ENCODE measurements at regions not wholly inside any gene's neighbourhood (a gene's known extent, or its start where the extent isn't known, plus 50 kb on each side); places are given as distances from the start of the nearest gene placed in this dataset.

- no peak overlapping the region for H3K27ac ChIP-seq (ENCODE audit: low read length)
- no peaks in the 10 kb centered on the region for H3K27me3 ChIP-seq (ENCODE audit: insufficient read depth, low read depth, low read length)
- no peaks in the 10 kb centered on the region for H3F3A ChIP-seq (ENCODE audit: insufficient read depth, low read length, poor library complexity, severe bottlenecking)
- no peak overlapping the region for H3K4me2 ChIP-seq (ENCODE audit: low read length)
- H3K9me3 ChIP-seq (ENCODE audit: low read length) = no peaks in the 10 kb centered on the region
- no peak overlapping the region for H2AFZ ChIP-seq (ENCODE audit: low read depth, low read length)
- TF ChIP-seq SMC3 (conservative IDR thresholded peaks at IDR 0.05; ENCODE audit: poor library complexity) = no peak
- TF ChIP-seq MXI1 (conservative IDR thresholded peaks at IDR 0.05; ENCODE audit: poor library complexity, severe bottlenecking) = no peak
- TF ChIP-seq CTCF (IDR thresholded peaks at IDR 0.05; ENCODE audit: poor library complexity, severe bottlenecking) = no peak
- TF ChIP-seq EZH2 (IDR thresholded peaks at IDR 0.05; ENCODE audit: borderline replicate concordance, insufficient read depth, low read length, poor library complexity, severe bottlenecking) = no peak
- no peak for TF ChIP-seq REST (IDR thresholded peaks at IDR 0.05; ENCODE audit: borderline replicate concordance)
- peaks cover 6% of the 10 kb centered on the region for H3K36me3 ChIP-seq (ENCODE audit: insufficient read depth, low read length)
- H4K20me1 ChIP-seq (ENCODE audit: insufficient read depth) = peaks cover 26% of the 10 kb centered on the region
- no peak overlapping the region for H3K4me3 ChIP-seq (ENCODE audit: low read length)
- peaks cover 99% of the 10 kb centered on the region for H3K79me2 ChIP-seq (replicated peaks; ENCODE audit: insufficient read depth, low read length)
- no peaks in the 10 kb centered on the region for H3K9me2 ChIP-seq (ENCODE audit: insufficient read depth, low read length)
- no peak overlapping the region for H3K9ac ChIP-seq (ENCODE audit: low read length)
Observed at GRCh38 chr1:201745023-201745422, 83.9 kb upstream of the IPO9 start.

GRCh38 chr1:201746156-201746555 is 82.8 kb upstream of the IPO9 start:
- Histone ChIP-seq H4K20me1 (ENCODE audit: insufficient read depth) (peaks cover 28% of the 10 kb centered on the region), H3K27ac (ENCODE audit: low read length) (no peak overlapping the region), H3K9me3 (ENCODE audit: low read length) (no peaks in the 10 kb centered on the region), H2AFZ (ENCODE audit: low read depth, low read length) (no peak overlapping the region), H3K4me3 (ENCODE audit: low read length) (no peak overlapping the region), H3K9me2 (ENCODE audit: insufficient read depth, low read length) (no peaks in the 10 kb centered on the region), H3F3A (ENCODE audit: insufficient read depth, low read length, poor library complexity, severe bottlenecking) (no peaks in the 10 kb centered on the region), H3K9ac (ENCODE audit: low read length) (no peak overlapping the region), H3K36me3 (ENCODE audit: insufficient read depth, low read length) (peaks cover 6% of the 10 kb centered on the region), H3K79me2 (replicated peaks; ENCODE audit: insufficient read depth, low read length) (peaks cover 99% of the 10 kb centered on the region), H3K4me2 (ENCODE audit: low read length) (no peak overlapping the region), H3K27me3 (ENCODE audit: insufficient read depth, low read depth, low read length) (no peaks in the 10 kb centered on the region)
- no peak for TF ChIP-seq EP300 (conservative IDR thresholded peaks at IDR 0.05; ENCODE audit: poor library complexity, severe bottlenecking)
- no peak for TF ChIP-seq TAF1 (IDR thresholded peaks at IDR 0.05; ENCODE audit: low read depth)
- TF ChIP-seq EZH2 (IDR thresholded peaks at IDR 0.05; ENCODE audit: borderline replicate concordance, insufficient read depth, low read length, poor library complexity, severe bottlenecking) = no peak
- no peak for TF ChIP-seq REST (IDR thresholded peaks at IDR 0.05; ENCODE audit: borderline replicate concordance)
- no peak for TF ChIP-seq POLR2AphosphoS5 (IDR thresholded peaks at IDR 0.05)
- no peak for TF ChIP-seq SMC3 (conservative IDR thresholded peaks at IDR 0.05; ENCODE audit: poor library complexity)
- no peak for TF ChIP-seq RAD21 (conservative IDR thresholded peaks at IDR 0.05)
- no peak for TF ChIP-seq CTCF (IDR thresholded peaks at IDR 0.05; ENCODE audit: poor library complexity, severe bottlenecking)
